Left cardiac atrium (tissue), 4 donors: ENCODE measurements at regions not wholly inside any gene's neighbourhood (a gene's known extent, or its start where the extent isn't known, plus 50 kb on each side); places are given as distances from the start of the nearest gene placed in this dataset.
A peak's percentile ranks its signal among the peaks of the same experiment; 100 is the strongest.

Experiments
- ATAC-seq, 2 donors: fragments of 200-7000 bp; cut with Tn5 transposase; one replicate each; pipeline ENCODE4 v1.9.1; 2020; ENCODE audit warnings: mild to moderate bottlenecking in 2 of 2, moderate library complexity in 2 of 2
- DNase-seq: peaks from one replicate; pipeline ENCODE4 v3.0.0-alpha.2; 2020
- intact Hi-C, 2 donors: fragments of 100-400 bp; cut with DNase I; formaldehyde crosslinking; loops; one replicate each; pipeline versions ENCODE4 v1.14.1 to v1.15.1; 2022 to 2023
- donor health status: DM: no; HTN: yes; CAD: no.
- donor health status: DM: no; HTN: yes; CAD: no; lungs with severe emphysema.
- donor health status: DM: yes; HTN: yes; CAD: no.
- donor health status: Dilated cardiomyopathy.

- ATAC-seq (no peak), DNase-seq (no peak)
- intact Hi-C loops, result no loop called here
Measured at GRCh38 chr4:64216741-64217140, 192.5 kb downstream of the TECRL start.

- intact Hi-C loops, result no loop called here
- DNase-seq, result no peak
- no peak for ATAC-seq
Measured at GRCh38 chr4:64205376-64205775, 203.9 kb downstream of the TECRL start.

DNA sequence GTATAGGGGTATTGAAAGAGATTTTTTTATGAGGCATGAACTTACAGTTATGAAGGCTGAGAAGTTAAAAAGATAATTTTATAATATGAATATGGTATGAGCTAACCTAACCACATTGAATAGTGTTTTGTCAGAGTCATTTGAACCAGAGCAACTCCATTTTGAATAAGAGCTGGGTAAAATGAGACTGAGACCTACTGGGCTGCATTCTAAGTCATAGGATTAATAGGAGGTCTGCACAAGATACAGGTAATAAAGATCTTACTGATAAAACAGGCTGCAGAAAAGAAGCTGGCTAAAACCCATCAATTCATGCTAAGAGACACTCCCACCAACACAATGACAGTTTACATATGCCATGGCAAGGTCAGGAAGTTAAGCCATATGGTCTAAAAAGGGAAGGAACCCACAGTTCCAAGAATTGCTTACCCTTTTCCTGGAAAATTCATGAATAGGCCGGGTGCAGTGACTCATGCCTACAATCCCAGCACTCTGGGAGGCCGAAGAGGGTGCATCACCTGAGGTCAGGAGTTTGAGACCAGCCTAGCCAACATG is 209.2 kb downstream of the TECRL start:
- ATAC-seq (no peak), DNase-seq (no peak)
- intact Hi-C loops, result no loop called here

DNA sequence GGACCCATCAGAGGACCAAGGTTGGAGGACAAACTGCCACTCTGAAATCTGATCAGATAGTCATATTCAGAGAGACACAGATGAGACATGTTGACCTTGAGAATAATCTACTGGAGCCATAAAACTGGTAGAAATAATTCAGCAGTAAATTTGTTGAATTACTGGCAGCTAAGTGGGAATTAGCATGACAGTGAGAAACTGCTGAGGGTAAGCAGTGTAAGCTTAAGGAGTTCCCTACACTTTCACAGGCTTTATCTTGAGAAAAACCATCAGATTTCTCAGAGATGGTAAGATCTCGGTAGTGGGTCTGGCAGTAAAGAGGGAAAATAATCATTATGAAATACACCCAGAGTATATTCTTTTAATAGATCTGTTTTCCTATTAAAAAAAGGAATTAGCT is 213.7 kb downstream of the TECRL start:
- intact Hi-C loops, result no loop called here
- DNase-seq (no peak), ATAC-seq (no peak)

DNA sequence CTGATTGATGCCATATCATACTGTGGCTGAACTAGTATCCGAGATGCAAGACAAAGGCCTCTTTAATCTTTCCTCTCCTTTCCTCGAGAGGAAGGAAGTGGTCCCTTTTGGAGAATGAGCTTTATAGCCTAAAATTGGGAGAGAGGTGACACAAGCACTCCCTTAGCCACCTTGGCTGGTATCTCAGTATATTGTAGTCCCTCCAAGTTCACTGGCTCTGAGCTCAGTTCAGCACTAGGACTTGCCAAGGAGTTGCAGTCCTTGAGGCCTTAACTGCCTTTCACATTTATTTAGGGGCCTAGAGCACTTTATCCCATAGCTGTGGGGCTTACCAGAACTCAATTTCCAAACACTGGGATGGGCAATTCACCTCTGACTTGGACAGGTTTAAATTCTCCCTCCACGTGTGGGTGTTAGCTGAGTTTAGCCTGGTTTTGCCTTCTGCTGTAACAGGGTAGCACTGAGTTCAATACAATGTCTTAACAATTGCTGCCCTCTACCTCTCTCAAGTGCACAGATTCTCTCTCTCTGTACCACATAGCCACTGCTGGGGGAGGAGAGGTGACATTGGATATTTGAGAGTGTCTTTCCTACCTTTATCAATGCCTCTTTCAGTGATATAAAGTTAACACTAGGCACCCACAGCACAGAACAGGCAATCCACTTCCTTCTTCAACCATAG is 216.4 kb downstream of the TECRL start:
- ATAC-seq (peak; percentile 50 to 65), DNase-seq (no peak)
- intact Hi-C loops, result no loop called here

GRCh38 chr4:64174247-64174882 is 234.9 kb downstream of the TECRL start:
- ATAC-seq (no peak), DNase-seq (no peak)
- intact Hi-C loops, result no loop called here

DNA sequence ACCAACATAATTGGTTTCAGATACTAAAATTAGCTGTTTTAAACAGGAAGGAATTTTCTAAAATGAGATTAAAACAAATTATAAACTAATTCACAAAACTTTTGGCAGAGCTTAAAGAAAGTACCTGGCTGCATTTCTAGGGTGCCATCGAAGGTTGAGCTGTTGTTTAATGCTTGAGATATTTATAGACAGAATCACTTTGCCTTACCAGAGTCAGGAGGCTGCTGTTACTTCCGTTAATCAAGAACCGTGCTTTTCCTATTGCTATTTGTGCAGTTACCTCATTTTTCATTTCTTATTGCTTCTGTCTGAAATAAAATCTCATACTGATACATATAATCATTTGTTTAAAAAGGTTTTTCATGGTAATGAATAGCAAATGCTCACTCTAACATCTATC is 242.9 kb downstream of the TECRL start:
- intact Hi-C loops, result no loop called here
- ATAC-seq (no peak), DNase-seq (no peak)

DNA sequence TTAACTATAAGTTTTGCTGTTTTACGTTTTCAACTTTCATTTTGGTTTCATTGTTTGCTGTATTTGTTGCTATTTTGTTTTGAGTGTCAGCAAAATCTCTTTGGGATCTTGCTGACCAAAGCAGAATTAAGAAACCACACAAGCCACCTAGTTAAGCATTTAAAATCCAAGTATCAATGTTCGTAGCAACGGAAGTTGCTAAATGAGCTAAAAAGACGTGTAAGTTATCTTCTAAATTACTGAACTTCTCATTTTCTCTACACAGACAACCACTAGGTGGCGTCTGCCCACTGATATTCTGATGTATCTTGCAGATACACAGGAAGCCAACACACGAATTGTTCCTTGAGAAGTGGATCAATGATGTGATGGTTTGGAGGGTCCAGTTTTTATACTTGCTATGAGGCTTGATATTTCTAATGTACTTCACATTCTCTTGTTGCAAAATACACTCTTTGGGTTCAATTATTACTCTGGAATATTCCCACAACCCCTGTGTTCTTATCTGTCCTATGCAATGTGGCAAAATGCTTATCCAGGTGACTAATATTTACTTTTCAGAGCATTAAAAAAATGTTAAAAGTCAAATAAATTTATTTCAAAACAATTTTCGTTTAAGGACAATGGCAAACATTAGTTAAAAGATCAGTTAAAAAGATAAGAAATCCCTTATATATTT is 250.5 kb downstream of the TECRL start:
- ATAC-seq (peak in 1 of 2 donors; percentile 26), DNase-seq (peak; percentile 60)

DNA sequence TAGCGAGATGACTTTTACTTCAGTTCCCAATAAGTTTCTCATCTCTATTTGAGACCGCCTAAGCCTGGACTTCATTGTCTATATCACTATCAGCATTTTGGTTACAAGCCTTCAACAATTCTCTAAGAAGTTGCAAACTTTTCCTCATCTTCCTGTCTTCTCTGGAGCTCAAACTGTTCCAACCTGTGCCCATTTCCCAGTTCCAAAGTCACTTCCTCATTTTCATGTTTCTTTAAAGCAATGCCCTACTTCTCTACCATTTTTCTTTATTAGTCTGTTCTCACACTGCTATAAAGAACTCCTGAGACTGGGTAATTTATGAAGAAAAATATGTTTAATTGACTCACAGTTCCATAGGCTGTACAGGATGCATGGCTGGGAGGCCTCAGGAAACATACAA is 251.9 kb downstream of the TECRL start:
- DNase-seq (no peak), ATAC-seq (no peak)
- intact Hi-C loops, result loop anchor here in 1 of 2 donors (5.0 kb wide), 2 partner anchors 380 to 425 kb away; no protein-coding TSS in a partner anchor

More for the DNA sequence above, 250.5 kb downstream of the TECRL start:
- intact Hi-C loops, result loop anchor here in 1 of 2 donors (5.0 kb wide), 2 partner anchors 379 to 424 kb away; no protein-coding TSS in a partner anchor

GRCh38 chr4:64156253-64156652 is 253.0 kb downstream of the TECRL start:
- ATAC-seq (no peak), DNase-seq (no peak)
- intact Hi-C loops, result loop anchor here in 1 of 2 donors (5.0 kb wide), 2 partner anchors 381 to 426 kb away; no protein-coding TSS in a partner anchor

DNA sequence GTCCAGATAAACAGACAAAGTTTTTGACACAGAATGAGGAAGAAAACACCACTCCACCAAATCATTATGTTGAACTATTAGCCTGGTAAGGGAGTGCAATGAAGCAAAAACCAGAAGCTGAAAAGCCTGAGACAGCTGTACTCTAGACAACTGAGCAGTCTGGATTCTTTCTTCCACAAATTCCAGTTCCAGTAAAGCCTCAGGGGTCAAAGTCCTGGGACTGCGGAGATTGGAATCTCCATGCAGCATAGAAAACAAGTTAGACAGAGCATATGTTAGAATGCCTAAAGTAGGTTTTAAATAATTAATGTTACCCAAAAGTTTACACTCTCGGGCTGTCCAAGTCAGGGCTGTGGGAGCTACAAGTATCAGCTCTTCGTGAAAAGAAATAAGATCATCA is 263.2 kb downstream of the TECRL start:
- intact Hi-C loops, result no loop called here
- DNase-seq (no peak), ATAC-seq (no peak)

DNA sequence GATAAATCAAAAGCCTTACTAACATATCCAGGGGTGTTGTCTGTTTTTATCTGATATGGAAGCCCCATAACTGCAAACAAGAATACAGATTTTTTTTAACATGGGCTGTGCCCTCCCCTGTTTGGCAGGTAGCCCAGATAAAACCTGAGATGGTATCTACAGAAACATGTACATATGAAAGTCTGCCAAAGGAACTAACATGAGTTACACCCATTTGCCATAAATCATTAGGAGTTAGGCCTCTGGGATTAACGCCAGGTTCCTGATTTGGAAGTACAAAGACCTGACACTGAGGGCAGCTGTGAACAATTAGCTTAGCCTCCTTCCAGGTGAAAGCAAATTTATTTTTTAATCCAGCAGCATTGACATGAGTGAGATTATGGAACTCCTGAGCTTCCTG is 264.3 kb downstream of the TECRL start:
- intact Hi-C loops, result no loop called here
- ATAC-seq (no peak), DNase-seq (no peak)

GRCh38 chr4:64130907-64131306 is 278.3 kb downstream of the TECRL start:
- intact Hi-C loops, result no loop called here
- no peak for DNase-seq
- ATAC-seq, result no peak

DNA sequence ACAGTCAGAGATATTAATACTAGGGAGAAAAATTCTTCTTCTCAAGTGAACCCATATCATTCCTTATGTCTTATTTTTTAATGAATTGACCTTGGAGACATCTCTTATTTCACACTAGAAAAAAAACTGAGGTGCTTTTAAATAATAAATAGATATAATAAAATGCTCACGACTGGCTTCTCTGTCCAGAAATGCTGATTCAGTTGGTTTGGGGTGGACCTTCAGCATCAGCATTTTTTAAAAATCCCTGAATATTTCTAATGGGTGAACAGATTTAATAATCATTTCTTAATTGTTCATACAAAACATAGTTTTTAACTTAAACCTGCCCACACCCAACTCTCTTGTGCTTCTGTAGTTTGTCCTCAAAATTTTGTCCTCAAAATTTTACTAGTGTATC is 283.9 kb downstream of the TECRL start:
- no peak for ATAC-seq
- intact Hi-C loops, result no loop called here
- DNase-seq, result no peak

GRCh38 chr4:64121803-64122202 is 287.4 kb downstream of the TECRL start:
- ATAC-seq, result no peak
- DNase-seq, result no peak
- intact Hi-C loops, result no loop called here

- ATAC-seq, result no peak
- intact Hi-C loops, result no loop called here
- DNase-seq, result no peak
Measured at GRCh38 chr4:64105903-64106302, 303.3 kb downstream of the TECRL start.

DNA sequence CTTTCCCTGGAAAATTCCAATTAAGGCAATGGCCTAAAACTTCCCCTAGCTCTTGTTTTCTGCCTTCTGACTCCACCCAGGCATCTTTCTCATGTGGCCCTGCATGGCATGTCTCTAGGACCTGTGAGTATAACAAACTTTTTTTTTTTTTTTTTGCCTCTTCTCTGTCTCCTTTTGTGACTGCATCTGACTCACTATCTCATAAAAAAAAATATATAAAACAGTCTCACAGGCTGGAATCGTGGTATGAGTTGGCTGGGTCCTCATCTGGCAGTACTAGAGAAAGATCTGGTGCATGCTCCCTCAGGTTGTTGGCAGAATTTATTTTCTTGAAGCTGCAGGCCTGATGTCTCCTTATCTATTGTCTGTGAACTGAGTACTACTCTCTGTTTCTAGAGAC is 313.9 kb downstream of the TECRL start:
- intact Hi-C loops, result no loop called here
- DNase-seq, result no peak
- no peak for ATAC-seq

GRCh38 chr4:64079316-64079715 is 329.9 kb downstream of the TECRL start:
- DNase-seq, result no peak
- intact Hi-C loops, result no loop called here

DNA sequence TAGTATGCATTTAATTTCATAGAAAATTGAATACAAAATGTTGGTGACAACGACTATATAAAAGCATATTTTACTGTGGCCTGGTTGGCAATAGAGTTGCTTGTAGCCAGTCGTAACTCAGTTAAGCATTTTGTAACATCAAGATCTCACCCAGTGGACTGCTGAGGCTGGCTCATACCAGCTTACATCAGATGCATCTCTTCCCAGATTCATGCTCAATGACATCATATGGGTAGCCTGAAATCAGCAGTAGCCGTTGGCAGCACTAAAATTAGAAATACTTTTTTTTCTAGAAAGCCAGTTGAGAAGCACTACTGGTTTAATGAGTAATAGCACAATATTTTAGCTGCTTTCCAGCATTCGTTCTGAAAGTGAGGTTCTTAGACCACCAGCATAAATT is 341.2 kb downstream of the TECRL start:
- DNase-seq, result no peak
- intact Hi-C loops, result no loop called here
- peak in 1 of 2 donors; percentile 75 for ATAC-seq

More at GRCh38 chr4:64079316-64079715, 329.9 kb downstream of the TECRL start:
- ATAC-seq, result no peak

- no peak for ATAC-seq
- DNase-seq, result no peak
Measured at GRCh38 chr4:64062991-64063390, 346.3 kb downstream of the TECRL start.

More at GRCh38 chr4:64062991-64063390, 346.3 kb downstream of the TECRL start:
- intact Hi-C loops, result no loop called here
